ENCODE measurements at regions not wholly inside any gene's neighbourhood (a gene's known extent, or its start where the extent isn't known, plus 50 kb on each side); places are given as distances from the start of the nearest gene placed in this dataset.

DNA sequence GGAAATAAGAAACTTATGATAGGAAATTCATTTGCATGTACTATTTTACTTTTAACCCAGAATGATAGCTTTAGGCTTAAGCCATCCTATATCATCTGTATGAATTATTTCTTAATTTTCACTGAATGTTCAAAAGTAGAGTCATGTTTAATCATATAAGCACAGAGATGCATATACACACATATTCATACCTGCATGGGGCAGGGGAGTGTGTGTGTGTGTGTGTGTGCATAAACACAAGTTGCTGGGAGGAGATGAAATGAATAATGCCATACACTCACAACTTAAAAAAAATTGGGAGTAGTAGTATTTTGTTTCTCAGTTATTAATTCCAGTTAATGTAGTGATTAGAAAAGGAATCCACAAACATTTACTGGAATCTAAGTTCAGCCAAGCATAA, 83.1 kb upstream of the IKZF1 start:
- H3K36me3 Mint-ChIP-seq (ENCODE audit: insufficient read depth, unreplicated experiment) = no peaks in the 10 kb centered on the region
- H3K27me3 Mint-ChIP-seq (ENCODE audit: insufficient read depth, unreplicated experiment) = peaks cover 33% of the 10 kb centered on the region
- H3K4me3 Mint-ChIP-seq (ENCODE audit: unreplicated experiment) = no peak overlapping the region
- CTCF ChIA-PET = interaction anchor here (0.6 to 2.0 kb wide), 4 partner anchors 10 to 554 kb away, joined by 3 to 7 read pairs (median 4); no protein-coding TSS in a partner anchor
- no peak overlapping the region for H3K27ac Mint-ChIP-seq (ENCODE audit: low read depth, unreplicated experiment)
- intact Hi-C loops (cut with micrococcal nuclease) = no loop called here
- no TSS peak for BruUV-seq (replicated peaks)
- no peak for DNase-seq (ENCODE audit: unreplicated experiment)
- no peaks in the 10 kb centered on the region for H3K4me1 Mint-ChIP-seq (ENCODE audit: insufficient read depth, unreplicated experiment)
- TF ChIP-seq, protein P1, sequence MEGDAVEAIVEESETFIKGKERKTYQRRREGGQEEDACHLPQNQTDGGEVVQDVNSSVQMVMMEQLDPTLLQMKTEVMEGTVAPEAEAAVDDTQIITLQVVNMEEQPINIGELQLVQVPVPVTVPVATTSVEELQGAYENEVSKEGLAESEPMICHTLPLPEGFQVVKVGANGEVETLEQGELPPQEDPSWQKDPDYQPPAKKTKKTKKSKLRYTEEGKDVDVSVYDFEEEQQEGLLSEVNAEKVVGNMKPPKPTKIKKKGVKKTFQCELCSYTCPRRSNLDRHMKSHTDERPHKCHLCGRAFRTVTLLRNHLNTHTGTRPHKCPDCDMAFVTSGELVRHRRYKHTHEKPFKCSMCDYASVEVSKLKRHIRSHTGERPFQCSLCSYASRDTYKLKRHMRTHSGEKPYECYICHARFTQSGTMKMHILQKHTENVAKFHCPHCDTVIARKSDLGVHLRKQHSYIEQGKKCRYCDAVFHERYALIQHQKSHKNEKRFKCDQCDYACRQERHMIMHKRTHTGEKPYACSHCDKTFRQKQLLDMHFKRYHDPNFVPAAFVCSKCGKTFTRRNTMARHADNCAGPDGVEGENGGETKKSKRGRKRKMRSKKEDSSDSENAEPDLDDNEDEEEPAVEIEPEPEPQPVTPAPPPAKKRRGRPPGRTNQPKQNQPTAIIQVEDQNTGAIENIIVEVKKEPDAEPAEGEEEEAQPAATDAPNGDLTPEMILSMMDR (IDR thresholded peaks at IDR 0.05; ENCODE audit: unreplicated experiment) = no peak
- no peaks in the 10 kb centered on the region for H3K9me3 Mint-ChIP-seq (ENCODE audit: unreplicated experiment)
- POLR2A ChIA-PET = no interaction called here

DNA sequence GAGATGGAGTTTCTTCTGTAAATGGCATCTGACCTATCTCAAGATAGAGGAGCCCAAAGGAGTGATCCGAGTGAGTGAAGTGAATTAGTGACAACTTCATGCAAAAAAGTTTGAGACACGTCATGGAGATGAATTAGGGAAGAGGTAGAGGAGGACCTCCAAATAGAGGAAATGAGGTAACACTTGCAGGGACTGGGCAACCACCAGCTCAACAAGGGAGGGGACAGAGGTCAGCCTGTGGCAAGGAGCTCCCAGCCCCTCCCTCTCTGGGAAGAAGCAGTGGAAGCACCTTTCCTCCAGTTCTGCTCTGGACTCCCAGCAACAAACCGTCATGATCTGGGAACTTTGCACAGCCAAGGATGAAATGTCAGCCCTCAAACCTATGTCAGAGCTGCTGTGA, 83.5 kb upstream of the IKZF1 start:
- Mint-ChIP-seq H3K4me3 (ENCODE audit: unreplicated experiment) (no peak overlapping the region), H3K27ac (ENCODE audit: low read depth, unreplicated experiment) (no peak overlapping the region), H3K4me1 (ENCODE audit: insufficient read depth, unreplicated experiment) (no peaks in the 10 kb centered on the region), H3K36me3 (ENCODE audit: insufficient read depth, unreplicated experiment) (no peaks in the 10 kb centered on the region), H3K27me3 (ENCODE audit: insufficient read depth, unreplicated experiment) (peaks cover 32% of the 10 kb centered on the region), H3K9me3 (ENCODE audit: unreplicated experiment) (no peaks in the 10 kb centered on the region)
- CTCF ChIA-PET = interaction anchor here (2.0 kb wide), 1 partner anchor 16 kb away, joined by 7 read pairs; no protein-coding TSS in a partner anchor
- TF ChIP-seq, protein P1 (IDR thresholded peaks at IDR 0.05; ENCODE audit: unreplicated experiment) = no peak
- intact Hi-C loops (cut with micrococcal nuclease) = no loop called here
- POLR2A ChIA-PET = no interaction called here
- DNase-seq (ENCODE audit: unreplicated experiment) = no peak
- no TSS peak for BruUV-seq (replicated peaks)

DNA sequence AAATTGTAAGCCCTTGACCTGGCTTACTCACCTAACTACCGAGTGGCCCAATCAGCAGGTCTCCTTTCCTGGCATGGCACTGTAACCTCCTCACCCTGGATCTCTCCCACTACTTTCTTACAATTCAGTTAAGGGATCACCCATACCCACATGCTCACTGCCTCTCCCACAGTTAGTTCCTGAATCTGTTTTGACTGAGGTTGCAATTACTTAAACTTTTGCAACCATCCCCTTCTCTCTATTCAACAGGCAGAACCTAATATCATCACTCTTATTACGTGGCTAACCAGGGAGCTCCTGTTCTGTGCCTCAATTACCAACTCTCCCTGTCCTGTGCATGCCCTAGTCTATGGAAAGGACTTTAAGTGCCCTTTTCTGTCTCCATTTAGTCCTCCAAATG, 84.2 kb upstream of the IKZF1 start:
- BruUV-seq (replicated peaks) = no TSS peak

DNA sequence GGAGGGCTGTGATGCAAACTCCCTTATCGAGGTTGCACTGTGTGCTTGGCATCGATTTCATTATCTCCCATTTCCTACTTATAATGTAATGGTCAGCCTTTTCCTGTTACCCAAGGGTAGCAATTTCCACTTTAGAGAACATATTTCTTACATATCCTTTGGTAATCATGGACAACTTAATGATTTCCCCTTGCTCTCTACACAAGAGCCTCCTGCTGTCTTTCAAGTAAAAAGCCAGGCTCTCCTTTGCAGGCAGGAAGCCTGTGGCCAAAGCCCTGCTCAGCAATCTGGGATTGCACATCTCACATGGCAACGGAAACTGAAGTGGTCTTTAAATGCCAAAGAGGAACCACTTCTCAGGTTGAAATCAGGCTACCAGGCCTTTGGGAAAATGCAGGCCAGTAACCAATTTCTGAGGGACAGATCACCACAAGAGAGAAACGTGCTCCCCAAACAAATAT, 86.7 kb upstream of the IKZF1 start:
- no peak for DNase-seq (ENCODE audit: unreplicated experiment)
- BruUV-seq (replicated peaks) = no TSS peak
- POLR2A ChIA-PET = no interaction called here
- CTCF ChIA-PET = no interaction called here
- H3K4me1 Mint-ChIP-seq (ENCODE audit: insufficient read depth, unreplicated experiment) = no peaks in the 10 kb centered on the region
- no peak overlapping the region for H3K27ac Mint-ChIP-seq (ENCODE audit: low read depth, unreplicated experiment)
- no peaks in the 10 kb centered on the region for H3K36me3 Mint-ChIP-seq (ENCODE audit: insufficient read depth, unreplicated experiment)
- H3K9me3 Mint-ChIP-seq (ENCODE audit: unreplicated experiment) = no peaks in the 10 kb centered on the region
- H3K4me3 Mint-ChIP-seq (ENCODE audit: unreplicated experiment) = no peak overlapping the region
- TF ChIP-seq, protein P1 (IDR thresholded peaks at IDR 0.05; ENCODE audit: unreplicated experiment) = no peak
- intact Hi-C loops (cut with micrococcal nuclease) = no loop called here
- peaks cover 49% of the 10 kb centered on the region for H3K27me3 Mint-ChIP-seq (ENCODE audit: insufficient read depth, unreplicated experiment)

More for the DNA sequence above, 84.2 kb upstream of the IKZF1 start:
- TF ChIP-seq, protein P1 (IDR thresholded peaks at IDR 0.05; ENCODE audit: unreplicated experiment) = no peak
- POLR2A ChIA-PET = no interaction called here
- H3K27ac Mint-ChIP-seq (ENCODE audit: low read depth, unreplicated experiment) = no peak overlapping the region
- no peaks in the 10 kb centered on the region for H3K4me1 Mint-ChIP-seq (ENCODE audit: insufficient read depth, unreplicated experiment)
- peaks cover 32% of the 10 kb centered on the region for H3K27me3 Mint-ChIP-seq (ENCODE audit: insufficient read depth, unreplicated experiment)
- CTCF ChIA-PET = interaction anchor here (2.1 kb wide), 1 partner anchor 15 kb away, joined by 10 read pairs; no protein-coding TSS in a partner anchor
- H3K4me3 Mint-ChIP-seq (ENCODE audit: unreplicated experiment) = no peak overlapping the region
- H3K9me3 Mint-ChIP-seq (ENCODE audit: unreplicated experiment) = no peaks in the 10 kb centered on the region
- H3K36me3 Mint-ChIP-seq (ENCODE audit: insufficient read depth, unreplicated experiment) = no peaks in the 10 kb centered on the region
- intact Hi-C loops (cut with micrococcal nuclease) = no loop called here
- no peak for DNase-seq (ENCODE audit: unreplicated experiment)

All from MCF 10A (cell line).